Parathyroid adenoma (tissue), 2 donors: ENCODE measurements at regions not wholly inside any gene's neighbourhood (a gene's known extent, or its start where the extent isn't known, plus 50 kb on each side); places are given as distances from the start of the nearest gene placed in this dataset.
A peak's percentile ranks its signal among the peaks of the same experiment; 100 is the strongest.

Experiments
- H2AFZ ChIP-seq: fragments of 300-600 bp; sonication (generic); one replicate; pipeline ENCODE4 v1.7.0; 2017; ENCODE audit warnings: antibody characterized with exemption, mild to moderate bottlenecking
- H3K27ac ChIP-seq: fragments of 300-600 bp; sonication (generic); one replicate; pipeline ENCODE4 v1.7.0; 2017
- H3K27me3 ChIP-seq: fragments of 300-600 bp; sonication (generic); one replicate; pipeline ENCODE4 v1.7.0; 2017; ENCODE audit warnings: low read length; ENCODE audit not compliant: control insufficient read depth, insufficient read depth
- H3K36me3 ChIP-seq: fragments of 300-600 bp; sonication (generic); one replicate; pipeline ENCODE4 v1.7.0; 2017; ENCODE audit warnings: low read length; ENCODE audit not compliant: control insufficient read depth, insufficient read depth
- H3K4me1 ChIP-seq: fragments of 300-600 bp; sonication (generic); one replicate; pipeline ENCODE4 v1.7.0; 2017; ENCODE audit warnings: control low read depth
- H3K4me2 ChIP-seq: fragments of 300-600 bp; sonication (generic); one replicate; pipeline ENCODE4 v1.7.0; 2017; ENCODE audit warnings: low read length
- H3K4me3 ChIP-seq: fragments of 300-600 bp; sonication (generic); one replicate; pipeline ENCODE4 v1.7.0; 2017; ENCODE audit warnings: low read depth, low read length
- H3K79me2 ChIP-seq: fragments of 300-600 bp; sonication (generic); one replicate; pipeline ENCODE4 v1.7.0; 2017; ENCODE audit warnings: control low read depth
- H3K9ac ChIP-seq: fragments of 300-600 bp; sonication (generic); one replicate; pipeline ENCODE4 v1.7.0; 2017; ENCODE audit warnings: mild to moderate bottlenecking
- H3K9me3 ChIP-seq: fragments of 300-600 bp; sonication (generic); one replicate; pipeline ENCODE4 v1.7.0; 2017; ENCODE audit warnings: low read length; ENCODE audit not compliant: control insufficient read depth
- CTCF ChIP-seq: fragments of 300-600 bp; sonication (generic); IDR thresholded peaks from one replicate; pipeline ENCODE4 v1.7.0; 2017; ENCODE audit warnings: antibody characterized with exemption, mild to moderate bottlenecking
- donor health status: primary hyperparathyroidism.

GRCh38 chr5:111580956-111581355 lies 68.6 kb upstream of the STARD4 start:
- no peak overlapping the region for H3K4me3 ChIP-seq
- no peak overlapping the region for H3K4me2 ChIP-seq
- H3K27ac ChIP-seq = no peak overlapping the region
- no peaks in the 10 kb centered on the region for H3K36me3 ChIP-seq
- no peak for TF ChIP-seq CTCF
- H3K9ac ChIP-seq = no peak overlapping the region
- no peaks in the 10 kb centered on the region for H3K27me3 ChIP-seq
- H3K4me1 ChIP-seq = peaks cover 5% of the 10 kb centered on the region
- H3K9me3 ChIP-seq = no peaks in the 10 kb centered on the region
- no peaks in the 10 kb centered on the region for H3K79me2 ChIP-seq
- no peak overlapping the region for H2AFZ ChIP-seq

GRCh38 chr5:111574311-111574710 lies 62.0 kb upstream of the STARD4 start:
- no peak overlapping the region for H3K4me3 ChIP-seq
- H3K79me2 ChIP-seq = no peaks in the 10 kb centered on the region
- no peak overlapping the region for H2AFZ ChIP-seq
- no peaks in the 10 kb centered on the region for H3K9me3 ChIP-seq
- no peak for TF ChIP-seq CTCF
- no peak overlapping the region for H3K9ac ChIP-seq
- H3K4me1 ChIP-seq = no peaks in the 10 kb centered on the region
- H3K36me3 ChIP-seq = no peaks in the 10 kb centered on the region
- no peaks in the 10 kb centered on the region for H3K27me3 ChIP-seq
- H3K27ac ChIP-seq = no peak overlapping the region
- H3K4me2 ChIP-seq = no peak overlapping the region

DNA sequence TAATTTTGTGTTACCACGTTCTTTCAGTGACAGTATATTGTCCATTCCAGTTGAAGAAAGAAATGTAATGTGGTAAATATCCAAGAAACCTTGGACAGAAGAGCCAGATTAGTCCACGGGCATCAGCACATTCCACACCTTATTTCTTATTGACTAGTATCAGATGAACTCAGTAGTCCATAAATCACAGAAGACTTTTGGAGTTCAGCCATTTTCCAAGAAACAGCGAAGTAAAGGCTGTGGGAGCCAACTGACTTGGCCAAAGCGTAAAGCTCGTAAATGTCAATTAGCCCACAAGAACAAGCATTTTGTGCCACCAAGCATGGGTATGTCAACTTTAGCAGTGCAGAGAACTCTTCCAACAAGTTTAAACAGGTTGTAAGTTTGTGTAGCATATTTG lies 60.2 kb upstream of the STARD4 start:
- no peak overlapping the region for H3K4me3 ChIP-seq
- no peak overlapping the region for H2AFZ ChIP-seq
- no peak overlapping the region for H3K9ac ChIP-seq
- H3K36me3 ChIP-seq = no peaks in the 10 kb centered on the region
- no peaks in the 10 kb centered on the region for H3K4me1 ChIP-seq
- H3K4me2 ChIP-seq = no peak overlapping the region
- no peak overlapping the region for H3K27ac ChIP-seq
- no peaks in the 10 kb centered on the region for H3K27me3 ChIP-seq
- no peaks in the 10 kb centered on the region for H3K9me3 ChIP-seq
- no peaks in the 10 kb centered on the region for H3K79me2 ChIP-seq
- TF ChIP-seq CTCF = no peak

GRCh38 chr5:111563031-111563822 lies 50.9 kb upstream of the STARD4 start:
- no peaks in the 10 kb centered on the region for H3K79me2 ChIP-seq
- H3K4me2 ChIP-seq = peak overlapping the region; percentile 37
- no peaks in the 10 kb centered on the region for H3K36me3 ChIP-seq
- H3K9me3 ChIP-seq = no peaks in the 10 kb centered on the region
- peak overlapping the region; percentile 77 for H3K27ac ChIP-seq
- H3K27me3 ChIP-seq = no peaks in the 10 kb centered on the region
- H3K9ac ChIP-seq = no peak overlapping the region
- peak overlapping the region; percentile 51 for H2AFZ ChIP-seq
- peaks cover 39% of the 10 kb centered on the region for H3K4me1 ChIP-seq
- H3K4me3 ChIP-seq = no peak overlapping the region
- no peak for TF ChIP-seq CTCF

DNA sequence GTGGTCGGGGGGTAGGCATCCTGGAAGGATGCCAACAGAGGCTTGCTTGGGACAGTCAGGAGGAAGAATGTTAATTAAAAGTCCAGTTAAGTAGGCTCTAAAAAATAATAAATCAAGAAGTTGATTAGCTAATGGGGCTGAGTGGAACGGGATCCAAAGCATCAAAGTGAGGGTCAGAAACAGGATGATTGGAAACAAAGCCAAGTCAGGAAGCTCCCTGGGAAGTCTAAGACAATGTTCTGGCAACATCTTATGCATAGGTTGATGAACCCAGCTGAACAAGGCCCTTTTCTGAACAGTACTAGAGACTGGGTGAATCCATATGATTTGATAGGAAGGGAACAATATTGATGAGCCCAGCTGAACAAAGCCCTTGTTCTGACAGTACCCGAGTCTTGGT lies 50.2 kb upstream of the STARD4 start:
- Histone ChIP-seq H3K9ac (no peak overlapping the region), H3K9me3 (no peaks in the 10 kb centered on the region), H3K4me3 (no peak overlapping the region), H3K27ac (peak overlapping the region; percentile 77), H3K79me2 (no peaks in the 10 kb centered on the region), H3K4me2 (no peak overlapping the region), H2AFZ (peak overlapping the region; percentile 51), H3K36me3 (no peaks in the 10 kb centered on the region), H3K4me1 (peaks cover 39% of the 10 kb centered on the region), H3K27me3 (no peaks in the 10 kb centered on the region)
- no peak for TF ChIP-seq CTCF
